DMS53 treated with DMSO at 0.1 percent for 48 hours (cell line): ENCODE measurements at regions not wholly inside any gene's neighbourhood (a gene's known extent, or its start where the extent isn't known, plus 50 kb on each side); places are given as distances from the start of the nearest gene placed in this dataset.

Source experiments
- DNase-seq: peaks from one replicate; lab custom pipeline; 2025; ENCODE audit not compliant: unreplicated experiment; lab: John Stamatoyannopoulos, UW

- no peak for DNase-seq
Observed at GRCh38 chr10:128604025-128604424, 477.8 kb upstream of the MKI67 start.

DNA sequence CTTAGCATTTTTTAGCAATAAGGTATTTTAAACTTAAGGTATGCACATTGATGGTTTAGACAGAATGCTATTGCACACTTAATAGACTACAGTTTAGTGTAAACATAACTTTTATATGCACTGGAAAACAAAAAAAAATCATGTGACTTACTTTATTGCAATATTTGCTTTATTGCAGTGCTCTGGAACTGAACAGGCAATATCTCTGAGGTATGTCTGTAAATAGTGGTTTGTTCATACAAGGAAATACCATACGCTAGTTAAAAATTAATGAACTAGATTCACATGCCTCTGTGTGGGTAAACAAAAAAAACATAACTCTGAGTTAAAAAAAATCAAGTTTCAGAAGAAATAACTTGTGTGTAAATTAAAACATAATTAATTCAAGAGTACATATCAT lies 479.0 kb upstream of the MKI67 start:
- DNase-seq: no peak

- no peak for DNase-seq
Observed at GRCh38 chr10:128606055-128606454, 479.8 kb upstream of the MKI67 start.

GRCh38 chr10:128608791-128609190 lies 482.6 kb upstream of the MKI67 start:
- DNase-seq: no peak

GRCh38 chr10:128609460-128609859 lies 483.2 kb upstream of the MKI67 start:
- DNase-seq: no peak

DNA sequence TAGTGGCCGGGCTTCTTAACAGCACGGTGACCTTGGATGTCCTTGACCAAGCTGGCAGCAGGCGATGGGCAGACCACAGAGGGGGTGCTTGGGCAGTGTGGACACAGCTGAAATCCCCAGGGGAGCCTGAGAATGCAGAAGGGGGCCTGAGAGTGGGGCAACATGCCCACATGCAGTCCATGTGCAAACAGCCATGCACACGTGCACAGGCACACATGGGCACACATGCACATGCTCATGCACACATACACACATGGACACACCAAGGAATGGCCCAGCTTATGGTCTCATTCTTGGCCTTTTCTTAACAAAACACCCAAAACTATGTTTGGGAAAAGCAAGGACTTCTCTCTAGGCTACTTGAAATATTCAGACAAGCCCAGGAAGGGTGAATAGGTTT lies 483.9 kb upstream of the MKI67 start:
- DNase-seq: no peak

DNA sequence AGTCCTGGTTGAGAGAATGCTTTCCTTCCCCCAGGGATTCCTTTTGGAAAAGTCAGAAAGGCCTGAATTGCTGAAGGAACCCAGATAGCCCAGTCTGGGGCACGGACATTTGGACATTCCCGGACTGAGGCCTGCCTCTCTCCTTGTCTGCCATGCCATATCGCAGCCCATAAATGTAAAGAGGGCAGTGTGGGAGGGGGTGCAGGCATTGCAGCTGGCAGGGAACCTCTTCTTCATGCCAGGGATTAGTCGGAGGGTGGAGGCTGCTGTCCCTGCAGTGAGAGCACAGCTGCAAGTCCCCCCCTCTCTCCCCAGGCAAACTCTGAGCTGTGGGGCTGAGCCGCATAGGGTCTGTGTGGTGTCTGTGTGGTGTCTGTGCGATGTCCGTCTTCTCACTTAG lies 486.0 kb upstream of the MKI67 start:
- no peak for DNase-seq

DNA sequence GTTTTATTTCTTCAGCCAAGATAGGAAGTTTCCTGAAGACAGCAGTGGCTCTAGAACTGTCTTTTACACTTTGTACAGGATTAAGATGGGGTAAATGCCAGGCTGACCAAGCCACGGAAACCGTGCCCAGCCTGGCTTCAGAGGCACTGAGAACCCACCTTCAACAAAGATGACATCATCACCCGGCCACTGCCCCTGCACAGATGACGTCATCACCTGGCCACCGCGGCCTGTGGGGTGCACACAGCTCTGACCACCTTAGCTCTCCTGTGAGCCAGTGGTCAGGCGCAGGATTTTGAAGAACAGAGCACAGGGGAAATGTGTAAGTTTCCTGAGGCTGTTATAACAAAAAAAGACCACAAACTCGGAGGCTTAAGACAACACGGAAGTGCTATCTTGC lies 486.4 kb upstream of the MKI67 start:
- DNase-seq: no peak

- no peak for DNase-seq
Observed at GRCh38 chr10:128614016-128614605, 487.9 kb upstream of the MKI67 start.

GRCh38 chr10:128614802-128615553 lies 488.8 kb upstream of the MKI67 start:
- no peak for DNase-seq

GRCh38 chr10:128617532-128617931 lies 491.3 kb upstream of the MKI67 start:
- no peak for DNase-seq

- no peak for DNase-seq
Observed at GRCh38 chr10:128622706-128623105, 496.5 kb upstream of the MKI67 start.

GRCh38 chr10:128623776-128624175 lies 497.6 kb upstream of the MKI67 start:
- DNase-seq: no peak

GRCh38 chr10:128624656-128625530 lies 498.7 kb upstream of the MKI67 start:
- no peak for DNase-seq

- DNase-seq: no peak
Observed at GRCh38 chr10:128625926-128626325, 499.7 kb upstream of the MKI67 start.

GRCh38 chr10:128626397-128627000 lies 500.3 kb upstream of the MKI67 start:
- DNase-seq: no peak

- DNase-seq: no peak
Observed at GRCh38 chr10:128627811-128628210, 501.6 kb upstream of the MKI67 start.

DNA sequence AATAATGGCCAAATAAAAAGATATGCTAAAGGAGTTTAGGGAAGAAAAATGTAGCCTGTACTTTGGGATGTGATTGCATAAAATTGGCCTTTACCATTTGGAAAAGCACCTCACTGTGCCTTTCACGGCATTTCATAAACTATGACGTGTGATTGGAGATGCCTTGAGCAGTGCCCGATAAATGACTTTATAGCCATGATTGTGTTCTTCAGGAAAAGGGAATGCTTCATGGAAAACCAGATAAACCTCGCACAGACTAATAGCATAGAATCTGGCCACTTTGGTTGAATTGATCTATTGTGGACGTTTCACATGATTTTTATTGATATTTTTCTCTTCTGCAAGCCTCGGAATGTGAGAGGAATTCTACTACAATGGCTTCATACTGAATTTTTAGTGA lies 502.0 kb upstream of the MKI67 start:
- no peak for DNase-seq

DNA sequence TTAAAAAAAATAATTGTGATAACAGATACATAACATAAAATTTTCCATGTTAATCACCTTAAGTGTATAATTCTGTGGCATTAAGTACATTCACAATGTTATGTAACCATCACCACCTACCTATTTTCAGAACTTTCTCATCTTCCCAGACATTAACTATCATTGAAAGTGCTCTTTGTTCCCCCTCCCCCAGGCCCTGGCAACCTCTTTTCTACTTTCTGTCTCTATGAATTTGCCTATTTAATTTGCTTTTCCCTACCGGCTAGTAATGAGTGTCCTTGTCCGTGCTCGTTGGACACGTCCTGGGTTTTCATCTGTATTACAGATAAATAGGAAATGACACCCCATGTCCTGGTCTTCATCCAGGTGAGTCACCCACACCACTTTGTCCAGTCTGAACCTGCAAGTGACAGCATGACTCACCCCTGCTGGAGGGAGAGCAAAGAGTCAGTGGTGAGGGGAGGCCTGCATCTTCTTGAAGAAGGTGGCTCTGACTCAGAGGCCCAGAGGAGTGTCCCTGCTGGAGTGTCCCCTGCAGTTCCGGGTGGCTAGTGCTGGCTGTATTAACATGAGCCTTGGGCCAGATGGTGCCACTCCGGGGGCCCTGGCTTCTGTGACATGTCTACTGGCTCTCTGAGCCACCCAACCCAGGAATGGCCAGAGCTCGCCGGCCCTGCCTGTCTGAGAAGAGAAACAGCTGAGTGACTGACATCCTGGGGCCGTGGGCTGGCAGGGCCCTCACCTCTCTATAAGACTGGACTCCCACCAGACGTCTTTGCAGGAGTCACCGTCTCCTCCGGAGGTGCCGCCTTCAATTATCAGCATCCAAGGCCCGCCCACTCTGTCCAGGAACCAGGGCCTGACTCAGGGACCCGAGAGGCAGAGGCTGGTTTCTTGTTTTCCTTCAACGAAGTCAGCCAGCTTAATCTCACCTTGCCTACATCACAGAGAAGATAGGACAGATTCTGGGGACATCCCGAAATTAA lies 503.2 kb upstream of the MKI67 start:
- DNase-seq: no peak

- DNase-seq: no peak
Observed at GRCh38 chr10:128630787-128631252, 504.6 kb upstream of the MKI67 start.
